ENCODE measurements at regions not wholly inside any gene's neighbourhood (a gene's known extent, or its start where the extent isn't known, plus 50 kb on each side); places are given as distances from the start of the nearest gene placed in this dataset.

DNA sequence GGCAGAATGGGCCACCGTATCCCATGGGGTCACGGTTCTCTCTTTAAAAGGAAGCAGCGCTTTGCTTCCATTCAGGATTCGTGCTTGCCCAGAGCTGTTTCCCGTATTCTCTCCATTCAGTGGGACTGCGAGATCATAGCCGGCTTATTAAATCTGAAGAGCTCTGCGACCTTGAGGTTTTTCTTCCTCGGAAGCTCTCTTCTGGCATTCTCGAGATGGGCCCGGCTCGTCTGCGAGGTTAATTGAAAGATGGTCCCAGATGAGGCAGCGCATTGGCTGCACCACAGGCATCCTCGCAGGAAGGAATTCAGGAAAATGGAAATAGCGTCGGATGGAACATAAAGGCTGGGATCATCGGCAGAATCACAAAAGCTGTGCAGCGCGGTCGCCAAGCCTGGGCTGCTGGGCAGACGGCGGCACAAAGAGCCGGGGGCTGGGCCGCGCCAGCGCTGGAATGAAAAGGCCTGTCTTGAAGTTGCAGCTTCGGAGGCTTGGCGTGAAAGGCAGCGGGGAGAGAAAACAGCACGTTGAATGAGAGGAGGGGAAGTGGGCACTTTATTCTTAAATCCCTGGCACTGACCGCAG lies 236.2 kb downstream of the IRX2 start:
- Histone ChIP-seq H3K36me3 (replicated peaks; ENCODE audit: insufficient read depth, low read length) (no peaks in the 10 kb centered on the region), H3K9ac (ENCODE audit: low read length) (no peak overlapping the region), H2AFZ (ENCODE audit: low read length) (no peak overlapping the region), H3K4me1 (ENCODE audit: low read length) (no peaks in the 10 kb centered on the region), H3K27ac (ENCODE audit: low read length) (no peak overlapping the region), H3F3A (ENCODE audit: insufficient read depth, low read length) (no peaks in the 10 kb centered on the region), H4K20me1 (ENCODE audit: insufficient read depth, low read length) (no peaks in the 10 kb centered on the region), H3K27me3 (replicated peaks; ENCODE audit: insufficient read depth, low read length) (no peaks in the 10 kb centered on the region), H3K4me3 (ENCODE audit: low read length) (no peak overlapping the region), H3K79me2 (ENCODE audit: low read length) (no peaks in the 10 kb centered on the region), H3K4me2 (ENCODE audit: low read depth, low read length) (no peak overlapping the region), H3K9me3 (replicated peaks; ENCODE audit: insufficient read depth, low read length) (no peaks in the 10 kb centered on the region), H3K9me2 (replicated peaks; ENCODE audit: insufficient read depth, low read length) (no peaks in the 10 kb centered on the region)
- TF ChIP-seq EZH2 (optimal IDR thresholded peaks at IDR 0.05; ENCODE audit: low read depth, low read length) (no peak), EZH2phosphoT487 (IDR thresholded peaks at IDR 0.05; ENCODE audit: low read length) (no peak)
- TF ChIP-seq, protein P1, sequence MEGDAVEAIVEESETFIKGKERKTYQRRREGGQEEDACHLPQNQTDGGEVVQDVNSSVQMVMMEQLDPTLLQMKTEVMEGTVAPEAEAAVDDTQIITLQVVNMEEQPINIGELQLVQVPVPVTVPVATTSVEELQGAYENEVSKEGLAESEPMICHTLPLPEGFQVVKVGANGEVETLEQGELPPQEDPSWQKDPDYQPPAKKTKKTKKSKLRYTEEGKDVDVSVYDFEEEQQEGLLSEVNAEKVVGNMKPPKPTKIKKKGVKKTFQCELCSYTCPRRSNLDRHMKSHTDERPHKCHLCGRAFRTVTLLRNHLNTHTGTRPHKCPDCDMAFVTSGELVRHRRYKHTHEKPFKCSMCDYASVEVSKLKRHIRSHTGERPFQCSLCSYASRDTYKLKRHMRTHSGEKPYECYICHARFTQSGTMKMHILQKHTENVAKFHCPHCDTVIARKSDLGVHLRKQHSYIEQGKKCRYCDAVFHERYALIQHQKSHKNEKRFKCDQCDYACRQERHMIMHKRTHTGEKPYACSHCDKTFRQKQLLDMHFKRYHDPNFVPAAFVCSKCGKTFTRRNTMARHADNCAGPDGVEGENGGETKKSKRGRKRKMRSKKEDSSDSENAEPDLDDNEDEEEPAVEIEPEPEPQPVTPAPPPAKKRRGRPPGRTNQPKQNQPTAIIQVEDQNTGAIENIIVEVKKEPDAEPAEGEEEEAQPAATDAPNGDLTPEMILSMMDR (IDR thresholded peaks at IDR 0.05; ENCODE audit: low read length), result no peak
- no peak for DNase-seq

DNA sequence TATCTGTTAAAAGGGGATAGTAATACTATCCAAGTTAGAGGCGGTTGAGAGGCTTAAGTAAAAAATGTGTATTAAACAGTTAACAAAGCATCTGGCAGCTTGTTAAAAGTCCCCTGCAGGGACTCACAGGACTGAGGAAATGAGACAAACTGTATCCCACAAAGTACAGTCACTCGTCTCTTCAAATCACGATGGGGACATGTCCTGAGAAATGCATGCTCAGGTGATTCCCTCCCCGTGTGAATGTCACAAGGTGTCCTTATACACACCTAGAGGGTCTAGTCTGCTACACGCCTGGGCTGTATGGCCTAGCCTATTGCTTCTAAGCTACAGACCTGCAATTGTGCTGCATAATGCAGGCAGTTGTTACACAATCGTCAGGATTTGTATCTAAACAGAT lies 237.0 kb downstream of the IRX2 start:
- Histone ChIP-seq H3K9ac (ENCODE audit: low read length) (no peak overlapping the region), H3K27ac (ENCODE audit: low read length) (no peak overlapping the region), H3K79me2 (ENCODE audit: low read length) (no peaks in the 10 kb centered on the region), H2AFZ (ENCODE audit: low read length) (no peak overlapping the region), H3K9me2 (replicated peaks; ENCODE audit: insufficient read depth, low read length) (no peaks in the 10 kb centered on the region), H3F3A (ENCODE audit: insufficient read depth, low read length) (no peaks in the 10 kb centered on the region), H3K36me3 (replicated peaks; ENCODE audit: insufficient read depth, low read length) (no peaks in the 10 kb centered on the region), H3K4me1 (ENCODE audit: low read length) (no peaks in the 10 kb centered on the region), H3K9me3 (replicated peaks; ENCODE audit: insufficient read depth, low read length) (no peaks in the 10 kb centered on the region), H3K4me2 (ENCODE audit: low read depth, low read length) (no peak overlapping the region), H4K20me1 (ENCODE audit: insufficient read depth, low read length) (no peaks in the 10 kb centered on the region), H3K4me3 (ENCODE audit: low read length) (no peak overlapping the region), H3K27me3 (replicated peaks; ENCODE audit: insufficient read depth, low read length) (no peaks in the 10 kb centered on the region)
- TF ChIP-seq EZH2 (optimal IDR thresholded peaks at IDR 0.05; ENCODE audit: low read depth, low read length) (no peak), EZH2phosphoT487 (IDR thresholded peaks at IDR 0.05; ENCODE audit: low read length) (no peak)
- TF ChIP-seq, protein P1 (IDR thresholded peaks at IDR 0.05; ENCODE audit: low read length), result no peak
- DNase-seq, result no peak

DNA sequence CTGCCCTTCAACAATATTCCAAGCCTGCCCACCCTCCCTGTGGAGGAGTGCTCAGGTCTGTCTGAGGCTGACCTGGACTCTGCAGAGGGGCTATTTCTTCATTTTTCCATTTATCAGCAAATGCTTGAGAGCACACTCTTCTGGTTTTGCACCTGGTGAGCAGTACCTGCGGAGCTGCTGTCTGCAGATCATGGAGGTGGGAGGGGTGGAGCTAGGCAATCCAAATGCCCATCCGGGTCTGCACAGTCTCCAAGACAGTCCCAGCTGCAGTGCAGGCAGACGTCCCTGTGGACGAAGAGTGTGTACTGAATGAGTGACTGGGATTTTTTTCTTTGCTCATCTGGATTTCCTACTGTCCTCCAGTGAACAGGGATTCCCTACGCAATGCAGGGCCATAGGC lies 239.8 kb downstream of the IRX2 start:
- no peak for DNase-seq
- H3K9ac ChIP-seq (ENCODE audit: low read length), result no peak overlapping the region
- no peaks in the 10 kb centered on the region for H3K36me3 ChIP-seq (replicated peaks; ENCODE audit: insufficient read depth, low read length)
- no peak overlapping the region for H2AFZ ChIP-seq (ENCODE audit: low read length)
- H3K9me3 ChIP-seq (replicated peaks; ENCODE audit: insufficient read depth, low read length), result no peaks in the 10 kb centered on the region
- no peak overlapping the region for H3K4me3 ChIP-seq (ENCODE audit: low read length)
- H3K4me1 ChIP-seq (ENCODE audit: low read length), result no peaks in the 10 kb centered on the region
- H3K79me2 ChIP-seq (ENCODE audit: low read length), result no peaks in the 10 kb centered on the region
- TF ChIP-seq, protein P1 (IDR thresholded peaks at IDR 0.05; ENCODE audit: low read length), result no peak
- TF ChIP-seq EZH2phosphoT487 (IDR thresholded peaks at IDR 0.05; ENCODE audit: low read length) (no peak), EZH2 (optimal IDR thresholded peaks at IDR 0.05; ENCODE audit: low read depth, low read length) (no peak)
- H3K27ac ChIP-seq (ENCODE audit: low read length), result no peak overlapping the region
- no peak overlapping the region for H3K4me2 ChIP-seq (ENCODE audit: low read depth, low read length)
- H3K27me3 ChIP-seq (replicated peaks; ENCODE audit: insufficient read depth, low read length), result no peaks in the 10 kb centered on the region
- no peaks in the 10 kb centered on the region for H3F3A ChIP-seq (ENCODE audit: insufficient read depth, low read length)
- no peaks in the 10 kb centered on the region for H4K20me1 ChIP-seq (ENCODE audit: insufficient read depth, low read length)
- no peaks in the 10 kb centered on the region for H3K9me2 ChIP-seq (replicated peaks; ENCODE audit: insufficient read depth, low read length)
